OCI-LY3 (cell line): ENCODE measurements at regions not wholly inside any gene's neighbourhood (a gene's known extent, or its start where the extent isn't known, plus 50 kb on each side); places are given as distances from the start of the nearest gene placed in this dataset.
A peak's percentile ranks its signal among the peaks of the same experiment; 100 is the strongest.

Source experiments
- H2AFZ ChIP-seq: fragments of 200-600, 300-600 bp; shearing (Covaris generic); 2 replicates; pipeline ENCODE4 v1.6.0; 2014; ENCODE audit warnings: antibody characterized with exemption, low read depth, low read length
- H3K27ac ChIP-seq: fragments of 200-600, 300-600 bp; sonication (generic); 2 replicates; pipeline ENCODE4 v1.5.1; 2014; ENCODE audit warnings: mild to moderate bottlenecking, low read length, moderate library complexity, mixed read lengths
- H3K27me3 ChIP-seq: fragments of 200-600, 300-600 bp; sonication (generic); 2 replicates; pipeline ENCODE4 v1.6.1; 2014; ENCODE audit warnings: low read depth, low read length, mixed read lengths
- H3K36me3 ChIP-seq: fragments of 200-600, 300-600 bp; sonication (generic); replicated peaks from 2 replicates; pipeline ENCODE3; 2014; ENCODE audit warnings: low read depth, low read length, mixed read lengths
- H3K4me1 ChIP-seq: fragments of 300-600, 200-600 bp; sonication (generic); 2 replicates; pipeline ENCODE4 v1.6.1; 2014; ENCODE audit warnings: low read length, mixed read lengths
- H3K4me2 ChIP-seq: fragments of 200-600, 300-600 bp; sonication (generic); 2 replicates; pipeline ENCODE4 v1.6.1; 2014; ENCODE audit warnings: low read length, mixed read lengths
- H3K4me3 ChIP-seq: fragments of 300-600, 200-600 bp; sonication (generic); 2 replicates; pipeline ENCODE4 v1.5.1; 2014; ENCODE audit warnings: antibody characterized with exemption, mild to moderate bottlenecking, low read length, moderate library complexity
- H3K79me2 ChIP-seq: fragments of 300-600, 200-600 bp; shearing (Covaris generic); 2 replicates; pipeline ENCODE4 v1.6.1; 2014; ENCODE audit warnings: mild to moderate bottlenecking, low read length, mixed read lengths
- H3K9ac ChIP-seq: fragments of 300-600, 200-600 bp; shearing (Covaris generic); 2 replicates; pipeline ENCODE4 v1.6.0; 2014; ENCODE audit warnings: mild to moderate bottlenecking, low read length, moderate library complexity
- H3K9me3 ChIP-seq: fragments of 200-600, 300-600 bp; shearing (Covaris generic); 2 replicates; pipeline ENCODE4 v1.6.1; 2014; ENCODE audit warnings: low read length, mixed read lengths; ENCODE audit not compliant: insufficient read depth
- H4K20me1 ChIP-seq: fragments of 200-600, 300-600 bp; sonication (generic); 2 replicates; pipeline ENCODE4 v1.6.1; 2016; ENCODE audit warnings: low read length, mixed read lengths; ENCODE audit not compliant: insufficient read depth
- EZH2phosphoT487 ChIP-seq: fragments of 200-600 bp; shearing (Covaris generic); IDR thresholded peaks from 2 replicates; pipeline ENCODE4 v1.6.1; 2018; ENCODE audit warnings: antibody characterized with exemption, mixed run types, low read depth
- TF ChIP-seq, protein P1 (sequence below): fragments of 200-600, 300-600 bp; sonication (generic); IDR thresholded peaks from 2 replicates; pipeline ENCODE4 v1.5.1; 2014; ENCODE audit warnings: antibody characterized with exemption, low read length, low read depth

- H3K79me2 ChIP-seq: no peaks in the 10 kb centered on the region
- H3K9ac ChIP-seq: no peak overlapping the region
- no peaks in the 10 kb centered on the region for H3K36me3 ChIP-seq
- TF ChIP-seq EZH2phosphoT487: no peak
- TF ChIP-seq, protein P1, sequence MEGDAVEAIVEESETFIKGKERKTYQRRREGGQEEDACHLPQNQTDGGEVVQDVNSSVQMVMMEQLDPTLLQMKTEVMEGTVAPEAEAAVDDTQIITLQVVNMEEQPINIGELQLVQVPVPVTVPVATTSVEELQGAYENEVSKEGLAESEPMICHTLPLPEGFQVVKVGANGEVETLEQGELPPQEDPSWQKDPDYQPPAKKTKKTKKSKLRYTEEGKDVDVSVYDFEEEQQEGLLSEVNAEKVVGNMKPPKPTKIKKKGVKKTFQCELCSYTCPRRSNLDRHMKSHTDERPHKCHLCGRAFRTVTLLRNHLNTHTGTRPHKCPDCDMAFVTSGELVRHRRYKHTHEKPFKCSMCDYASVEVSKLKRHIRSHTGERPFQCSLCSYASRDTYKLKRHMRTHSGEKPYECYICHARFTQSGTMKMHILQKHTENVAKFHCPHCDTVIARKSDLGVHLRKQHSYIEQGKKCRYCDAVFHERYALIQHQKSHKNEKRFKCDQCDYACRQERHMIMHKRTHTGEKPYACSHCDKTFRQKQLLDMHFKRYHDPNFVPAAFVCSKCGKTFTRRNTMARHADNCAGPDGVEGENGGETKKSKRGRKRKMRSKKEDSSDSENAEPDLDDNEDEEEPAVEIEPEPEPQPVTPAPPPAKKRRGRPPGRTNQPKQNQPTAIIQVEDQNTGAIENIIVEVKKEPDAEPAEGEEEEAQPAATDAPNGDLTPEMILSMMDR: no peak
- H3K4me2 ChIP-seq: no peak overlapping the region
- H4K20me1 ChIP-seq: no peaks in the 10 kb centered on the region
- H3K4me1 ChIP-seq: peaks cover 38% of the 10 kb centered on the region
- no peak overlapping the region for H3K4me3 ChIP-seq
- no peak overlapping the region for H3K27ac ChIP-seq
- no peak overlapping the region for H2AFZ ChIP-seq
- no peaks in the 10 kb centered on the region for H3K9me3 ChIP-seq
- H3K27me3 ChIP-seq: peaks cover 30% of the 10 kb centered on the region
Observed at GRCh38 chr3:44029100-44029499, 212.6 kb upstream of the TOPAZ1 start.

DNA sequence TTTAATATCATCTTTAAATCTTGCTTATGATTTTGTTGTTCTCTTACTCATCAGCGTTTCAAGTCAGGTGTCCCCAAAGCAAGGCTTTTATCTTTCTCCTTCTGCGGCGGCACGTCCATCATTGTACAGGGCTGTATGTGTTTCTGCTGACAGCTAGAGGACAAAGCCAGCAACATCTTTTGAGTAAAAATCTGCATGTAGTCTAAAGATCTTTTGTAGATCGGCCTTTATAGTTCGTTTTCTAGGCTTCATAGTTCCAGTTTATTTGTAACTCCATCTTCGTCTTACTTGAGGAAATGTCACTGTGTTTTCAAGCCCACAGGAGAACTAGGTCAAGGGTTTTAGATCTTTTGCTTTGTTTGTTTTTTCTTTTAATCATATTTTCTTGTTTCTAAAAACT lies 211.4 kb upstream of the TOPAZ1 start:
- H3K4me1 ChIP-seq: peaks cover 38% of the 10 kb centered on the region
- H3K27me3 ChIP-seq: peaks cover 30% of the 10 kb centered on the region
- TF ChIP-seq EZH2phosphoT487: no peak
- TF ChIP-seq, protein P1: no peak
- H3K27ac ChIP-seq: peak overlapping the region; percentile 29; the same call in 1 of the 2 replicates
- no peak overlapping the region for H3K9ac ChIP-seq
- H2AFZ ChIP-seq: no peak overlapping the region
- H4K20me1 ChIP-seq: no peaks in the 10 kb centered on the region
- H3K9me3 ChIP-seq: no peaks in the 10 kb centered on the region
- H3K36me3 ChIP-seq: no peaks in the 10 kb centered on the region
- H3K4me3 ChIP-seq: 0 out of 2 replicates have a peak overlapping the region, but pooled peaks have one; percentile 1
- H3K4me2 ChIP-seq: peak overlapping the region; percentile 63
- H3K79me2 ChIP-seq: no peaks in the 10 kb centered on the region

- Histone ChIP-seq H3K4me2 (peak overlapping the region; percentile 63), H3K4me1 (peaks cover 40% of the 10 kb centered on the region), H3K27me3 (peaks cover 35% of the 10 kb centered on the region), H3K9ac (peak overlapping the region; percentile 14; the same call in 1 of the 2 replicates), H3K9me3 (no peaks in the 10 kb centered on the region), H3K36me3 (no peaks in the 10 kb centered on the region), H3K4me3 (peak overlapping the region; percentile 26), H4K20me1 (no peaks in the 10 kb centered on the region), H3K79me2 (no peaks in the 10 kb centered on the region), H3K27ac (peak overlapping the region; percentile 29; the same call in 1 of the 2 replicates), H2AFZ (no peak overlapping the region)
- TF ChIP-seq, protein P1: no peak
- TF ChIP-seq EZH2phosphoT487: no peak
Observed at GRCh38 chr3:44030687-44031305, 210.9 kb upstream of the TOPAZ1 start.

DNA sequence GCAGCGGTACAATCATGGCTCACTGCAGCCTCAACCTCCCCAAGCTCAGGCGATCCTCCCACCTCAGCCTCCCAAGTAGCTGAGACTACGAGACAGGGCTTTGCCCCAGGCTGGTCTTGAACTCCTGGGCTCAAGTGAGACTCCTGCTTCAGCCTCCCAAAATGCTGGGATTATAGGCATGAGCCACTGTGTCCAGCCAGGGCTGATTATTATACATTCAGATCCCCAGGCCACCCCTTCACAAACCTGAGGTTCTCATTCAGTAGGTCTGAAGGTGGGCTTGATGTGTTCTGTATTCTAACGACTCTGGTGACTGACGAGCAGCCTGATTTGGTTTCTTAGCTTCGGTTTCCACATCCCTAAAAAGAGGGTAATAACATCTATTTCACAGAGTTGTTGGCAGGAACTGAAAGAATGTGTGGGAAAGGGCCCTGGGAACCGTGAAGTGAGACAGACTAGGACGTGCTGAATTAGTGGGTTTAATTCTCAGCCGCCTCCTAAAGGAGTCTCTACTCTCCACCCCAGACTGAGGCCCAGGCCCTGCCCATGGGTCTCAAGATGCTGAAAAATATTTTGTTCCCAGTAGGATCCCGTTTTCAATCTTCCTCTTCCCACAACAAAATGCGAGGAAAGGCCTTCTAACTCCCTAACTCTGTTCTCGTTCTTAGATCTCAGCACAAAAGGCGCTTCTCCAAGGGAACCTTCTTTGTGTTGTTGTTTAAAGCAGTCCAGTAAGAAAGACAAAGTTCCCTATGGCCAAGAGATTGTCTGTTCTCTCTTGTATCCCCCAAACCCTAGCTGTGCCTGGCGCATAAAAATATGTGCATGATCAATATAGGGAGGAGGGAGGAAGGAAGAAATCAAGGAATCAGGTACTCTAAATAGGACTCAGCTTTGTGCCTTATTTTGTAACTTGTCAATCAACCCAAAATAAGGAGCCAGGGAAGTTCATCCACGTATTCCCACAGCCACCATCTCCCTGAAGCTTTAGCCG lies 210.0 kb upstream of the TOPAZ1 start:
- Histone ChIP-seq H3K27ac (peak overlapping the region; percentile 10; the same call in 1 of the 2 replicates), H4K20me1 (no peaks in the 10 kb centered on the region), H3K9ac (peak overlapping the region; percentile 14; the same call in 1 of the 2 replicates)

More for the DNA sequence above, 210.0 kb upstream of the TOPAZ1 start:
- Histone ChIP-seq H3K4me2 (peak overlapping the region; percentile 63), H3K36me3 (no peaks in the 10 kb centered on the region), H3K4me3 (peak overlapping the region; percentile 26), H3K27me3 (peaks cover 32% of the 10 kb centered on the region), H3K79me2 (no peaks in the 10 kb centered on the region), H2AFZ (no peak overlapping the region), H3K9me3 (no peaks in the 10 kb centered on the region), H3K4me1 (peaks cover 48% of the 10 kb centered on the region)
- no peak for TF ChIP-seq EZH2phosphoT487
- TF ChIP-seq, protein P1: no peak
